GM18861 (cell line): ENCODE measurements at regions not wholly inside any gene's neighbourhood (a gene's known extent, or its start where the extent isn't known, plus 50 kb on each side); places are given as distances from the start of the nearest gene placed in this dataset.
"Not testable (repeated sequence)": the region's sequence is repeated elsewhere in the genome, so short reads cannot be mapped to it uniquely, and the experiment has no call there.

Experiments
- ATAC-seq: cut with Tn5 transposase; IDR thresholded peaks from one replicate; pipeline ENCODE4 v1.9.1; 2021; ENCODE audit not compliant: unreplicated experiment

GRCh38 chr9:28073270-28073669, 500.0 kb upstream of the C9orf72 start:
- ATAC-seq, result no peak

- no peak for ATAC-seq
These were observed 506.4 kb upstream of the C9orf72 start for GRCh38 chr9:28079677-28080076.

- no peak for ATAC-seq
These were observed 509.4 kb upstream of the C9orf72 start for GRCh38 chr9:28082671-28083070.

GRCh38 chr9:28086881-28087280, 513.6 kb upstream of the C9orf72 start:
- ATAC-seq, result no peak

GRCh38 chr9:28092981-28093936, 520.0 kb upstream of the C9orf72 start:
- ATAC-seq, result no peak

- no peak for ATAC-seq
These were observed 528.2 kb upstream of the C9orf72 start for GRCh38 chr9:28101509-28101908.

GRCh38 chr9:28105001-28105400, 531.7 kb upstream of the C9orf72 start:
- no peak for ATAC-seq

GRCh38 chr9:28120184-28120583, 546.9 kb upstream of the C9orf72 start:
- ATAC-seq, result no peak

GRCh38 chr9:28120626-28121025, 547.3 kb upstream of the C9orf72 start:
- no peak for ATAC-seq

- no peak for ATAC-seq
These were observed 548.1 kb upstream of the C9orf72 start for GRCh38 chr9:28121366-28121765.

GRCh38 chr9:28124917-28125316, 551.6 kb upstream of the C9orf72 start:
- ATAC-seq, result no peak

- ATAC-seq, result no peak
These were observed 553.8 kb upstream of the C9orf72 start for GRCh38 chr9:28127101-28127500.

GRCh38 chr9:28134446-28134976, 561.2 kb upstream of the C9orf72 start:
- no peak for ATAC-seq

GRCh38 chr9:28135549-28135948, 562.3 kb upstream of the C9orf72 start:
- no peak for ATAC-seq

- no peak for ATAC-seq
These were observed 562.8 kb upstream of the C9orf72 start for GRCh38 chr9:28136113-28136512.

- ATAC-seq, result not testable (repeated sequence)
These were observed 574.1 kb upstream of the C9orf72 start for GRCh38 chr9:28147430-28147829.

GRCh38 chr9:28147923-28148597, 574.8 kb upstream of the C9orf72 start:
- not testable (repeated sequence) for ATAC-seq

GRCh38 chr9:28149361-28150050, 576.2 kb upstream of the C9orf72 start:
- ATAC-seq, result not testable (repeated sequence)

- ATAC-seq, result no peak
These were observed 581.8 kb upstream of the C9orf72 start for GRCh38 chr9:28155067-28155466.

- no peak for ATAC-seq
These were observed 582.4 kb upstream of the C9orf72 start for GRCh38 chr9:28155671-28156070.

GRCh38 chr9:28158451-28158850, 585.2 kb upstream of the C9orf72 start:
- no peak for ATAC-seq
